SK-N-SH (cell line): ENCODE measurements at regions not wholly inside any gene's neighbourhood (a gene's known extent, or its start where the extent isn't known, plus 50 kb on each side); places are given as distances from the start of the nearest gene placed in this dataset.

Experiments used
- EZH2phosphoT487 ChIP-seq: fragments of 200-600 bp; sonication (generic); IDR thresholded peaks from 2 replicates; pipeline ENCODE4 v1.6.1; 2017; ENCODE audit warnings: low read depth, mixed run types, mild to moderate bottlenecking, antibody characterized with exemption, moderate library complexity, borderline replicate concordance
- FOSL2 ChIP-seq: IDR thresholded peaks from 2 replicates; pipeline ENCODE4 v1.4.0; 2012; ENCODE audit warnings: low read depth, mild to moderate bottlenecking, moderate library complexity, borderline replicate concordance
- FOXM1 ChIP-seq: IDR thresholded peaks from 2 replicates; pipeline ENCODE4 v1.4.0; 2012; ENCODE audit warnings: low read depth, mild to moderate bottlenecking
- GATA2 ChIP-seq: sonication (generic); formaldehyde crosslinking; IDR thresholded peaks from 2 replicates; pipeline ENCODE4 v1.5.0; 2020; ENCODE audit warnings: mild to moderate bottlenecking, missing genetic modification reagents
- MAX ChIP-seq: IDR thresholded peaks from 2 replicates; pipeline ENCODE4 v1.4.0; 2012; ENCODE audit warnings: low read depth
- MXI1 ChIP-seq: IDR thresholded peaks from 2 replicates; pipeline ENCODE4 v1.6.1; 2012; ENCODE audit warnings: mild to moderate bottlenecking, low read depth, low read length, improper control_type of control experiment
- POLR2AphosphoS5 ChIP-seq: IDR thresholded peaks from 2 replicates; pipeline ENCODE4 v1.6.1; 2012; ENCODE audit warnings: low read depth, low read length
- RAD21 ChIP-seq: IDR thresholded peaks from 2 replicates; pipeline ENCODE4 v1.6.1; 2012; ENCODE audit warnings: mild to moderate bottlenecking, low read length
- REST ChIP-seq: IDR thresholded peaks from 2 replicates; pipeline ENCODE4 v1.6.1; 2012; ENCODE audit warnings: mild to moderate bottlenecking, low read depth, low read length, moderate library complexity
- TAF1 ChIP-seq: IDR thresholded peaks from 2 replicates; pipeline ENCODE4 v1.6.1; 2012; ENCODE audit warnings: low read depth, mild to moderate bottlenecking, low read length, moderate library complexity, borderline replicate concordance
- TEAD4 ChIP-seq: IDR thresholded peaks from 2 replicates; pipeline ENCODE4 v1.4.0; 2012; ENCODE audit warnings: mild to moderate bottlenecking, borderline replicate concordance; ENCODE audit not compliant: insufficient read depth
- TF ChIP-seq, protein P1 (sequence below): fragments of 200-600 bp; sonication (generic); IDR thresholded peaks from 2 replicates; pipeline ENCODE4 v1.6.1; 2017; ENCODE audit warnings: antibody characterized with exemption, mild to moderate bottlenecking, moderate library complexity
- TF ChIP-seq, protein P2 (sequence below): IDR thresholded peaks from 2 replicates; pipeline ENCODE4 v1.4.0; 2012; ENCODE audit warnings: low read depth, borderline replicate concordance
- TF ChIP-seq, protein P3 (sequence below): fragments of 150-350 bp; IDR thresholded peaks from 2 replicates; pipeline ENCODE4 v1.6.1; 2017; ENCODE audit warnings: antibody characterized with exemption, low read length, low read depth, borderline replicate concordance

DNA sequence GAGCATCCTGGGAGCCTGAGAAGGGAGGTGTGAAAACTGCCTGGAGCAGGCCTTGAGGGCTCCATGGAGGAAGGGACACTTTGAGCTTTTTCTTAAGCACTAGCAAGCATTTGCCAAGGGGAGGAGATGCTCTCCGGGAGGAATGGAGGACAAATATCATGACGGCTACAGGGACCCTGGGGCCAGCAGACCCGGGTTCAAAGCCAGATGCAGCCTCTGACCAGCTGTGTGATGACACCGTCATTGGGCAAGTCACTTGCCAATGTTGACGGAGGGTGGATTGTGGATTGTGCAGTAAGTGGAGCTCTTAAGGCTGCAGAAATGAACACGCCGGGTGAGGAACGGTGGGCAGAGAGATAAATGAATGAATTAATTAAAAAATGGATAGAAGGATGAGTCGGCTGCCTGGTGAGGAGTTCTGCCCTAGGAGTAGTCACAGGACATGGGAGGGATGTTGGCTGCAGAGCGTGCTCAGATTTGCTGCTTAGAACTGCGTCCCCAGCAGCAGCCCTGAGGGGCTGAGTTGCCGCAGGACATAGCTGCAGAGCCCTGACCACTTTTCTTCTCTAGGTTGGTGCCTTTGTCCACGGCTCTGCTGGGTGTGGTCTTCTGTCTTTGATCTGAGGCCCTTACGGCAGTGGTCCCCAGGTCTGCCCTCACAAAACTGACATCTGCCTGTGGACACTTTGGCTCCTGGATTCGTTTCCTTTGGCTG is 507.6 kb downstream of the NPHP4 start:
- TF ChIP-seq RAD21, result no peak
- TF ChIP-seq, protein P1, sequence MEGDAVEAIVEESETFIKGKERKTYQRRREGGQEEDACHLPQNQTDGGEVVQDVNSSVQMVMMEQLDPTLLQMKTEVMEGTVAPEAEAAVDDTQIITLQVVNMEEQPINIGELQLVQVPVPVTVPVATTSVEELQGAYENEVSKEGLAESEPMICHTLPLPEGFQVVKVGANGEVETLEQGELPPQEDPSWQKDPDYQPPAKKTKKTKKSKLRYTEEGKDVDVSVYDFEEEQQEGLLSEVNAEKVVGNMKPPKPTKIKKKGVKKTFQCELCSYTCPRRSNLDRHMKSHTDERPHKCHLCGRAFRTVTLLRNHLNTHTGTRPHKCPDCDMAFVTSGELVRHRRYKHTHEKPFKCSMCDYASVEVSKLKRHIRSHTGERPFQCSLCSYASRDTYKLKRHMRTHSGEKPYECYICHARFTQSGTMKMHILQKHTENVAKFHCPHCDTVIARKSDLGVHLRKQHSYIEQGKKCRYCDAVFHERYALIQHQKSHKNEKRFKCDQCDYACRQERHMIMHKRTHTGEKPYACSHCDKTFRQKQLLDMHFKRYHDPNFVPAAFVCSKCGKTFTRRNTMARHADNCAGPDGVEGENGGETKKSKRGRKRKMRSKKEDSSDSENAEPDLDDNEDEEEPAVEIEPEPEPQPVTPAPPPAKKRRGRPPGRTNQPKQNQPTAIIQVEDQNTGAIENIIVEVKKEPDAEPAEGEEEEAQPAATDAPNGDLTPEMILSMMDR, result no peak
- no peak for TF ChIP-seq REST
- no peak for TF ChIP-seq TAF1
- no peak for TF ChIP-seq MXI1
- TF ChIP-seq POLR2AphosphoS5, result no peak
- no peak for TF ChIP-seq FOXM1
- TF ChIP-seq TEAD4, result no peak
- TF ChIP-seq, protein P2, sequence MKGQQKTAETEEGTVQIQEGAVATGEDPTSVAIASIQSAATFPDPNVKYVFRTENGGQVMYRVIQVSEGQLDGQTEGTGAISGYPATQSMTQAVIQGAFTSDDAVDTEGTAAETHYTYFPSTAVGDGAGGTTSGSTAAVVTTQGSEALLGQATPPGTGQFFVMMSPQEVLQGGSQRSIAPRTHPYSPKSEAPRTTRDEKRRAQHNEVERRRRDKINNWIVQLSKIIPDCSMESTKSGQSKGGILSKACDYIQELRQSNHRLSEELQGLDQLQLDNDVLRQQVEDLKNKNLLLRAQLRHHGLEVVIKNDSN, result no peak
- TF ChIP-seq EZH2phosphoT487, result no peak
- no peak for TF ChIP-seq FOSL2
- no peak for TF ChIP-seq MAX
- TF ChIP-seq, protein P3, sequence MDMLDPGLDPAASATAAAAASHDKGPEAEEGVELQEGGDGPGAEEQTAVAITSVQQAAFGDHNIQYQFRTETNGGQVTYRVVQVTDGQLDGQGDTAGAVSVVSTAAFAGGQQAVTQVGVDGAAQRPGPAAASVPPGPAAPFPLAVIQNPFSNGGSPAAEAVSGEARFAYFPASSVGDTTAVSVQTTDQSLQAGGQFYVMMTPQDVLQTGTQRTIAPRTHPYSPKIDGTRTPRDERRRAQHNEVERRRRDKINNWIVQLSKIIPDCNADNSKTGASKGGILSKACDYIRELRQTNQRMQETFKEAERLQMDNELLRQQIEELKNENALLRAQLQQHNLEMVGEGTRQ, result no peak
- no peak for TF ChIP-seq GATA2 (CRISPR knock-in tag)
